Esophagus squamous epithelium (tissue), 5 donors: ENCODE measurements at regions not wholly inside any gene's neighbourhood (a gene's known extent, or its start where the extent isn't known, plus 50 kb on each side); places are given as distances from the start of the nearest gene placed in this dataset.

Source experiments
- DNase-seq: peaks from one replicate; lab custom pipeline; 2025; lab: John Stamatoyannopoulos, UW
- H3K27ac ChIP-seq, 4 donors: fragments of 200-600 bp; sonication (generic); one replicate each; pipeline ENCODE4 v1.5.1; 2016 to 2019; ENCODE audit warnings: mild to moderate bottlenecking in 1 of 4
- H3K27me3 ChIP-seq, 4 donors: fragments of 200-600 bp; sonication (generic); 1 replicate in 3 of 4; 2 replicates in 1 of 4; pipeline versions ENCODE4 v1.5.1 to v1.6.0; 2017 to 2021; ENCODE audit warnings: antibody characterized with exemption in 1 of 4
- H3K36me3 ChIP-seq, 3 donors: fragments of 200-600 bp; sonication (generic); one replicate each; pipeline ENCODE4 v1.5.1; 2016 to 2019
- H3K4me1 ChIP-seq, 3 donors: fragments of 200-600 bp; sonication (generic); one replicate each; pipeline ENCODE4 v1.5.1; 2017 to 2019
- H3K4me3 ChIP-seq, 4 donors: fragments of 200-600 bp; sonication (generic); 1 replicate in 3 of 4; 2 replicates in 1 of 4; pipeline ENCODE4 v1.5.1; 2016 to 2019; ENCODE audit warnings: mild to moderate bottlenecking in 2 of 4, moderate library complexity in 1 of 4
- H3K9me3 ChIP-seq, 3 donors: fragments of 200-600 bp; sonication (generic); one replicate each; pipeline ENCODE4 v1.5.1; 2016 to 2019
- POLR2A ChIP-seq, 4 donors: fragments of 450-650 bp; IDR thresholded peaks; one replicate each; pipeline ENCODE4 v1.6.1; 2017; ENCODE audit warnings: antibody characterized with exemption in 4 of 4, mild to moderate bottlenecking in 4 of 4, moderate library complexity in 3 of 4
- WGBS, 2 donors: methylation state at CpG; one replicate each; pipeline ENCODE4 v1.1.5; 2018; 5-methylcytosine and 5-hydroxymethylcytosine counted together
- intact Hi-C: fragments of 100-400 bp; cut with DNase I; formaldehyde crosslinking; loops from one replicate; pipeline ENCODE4 v1.15.0; 2022
- TF ChIP-seq, protein P1 (sequence below), 6 experiments: fragments of 450-650 bp in 4 of 6; fragments of 200-600 bp in 2 of 6; sonication (generic) in 2 of 6; IDR thresholded peaks; one replicate each; pipeline ENCODE4 v1.5.1; 2016 to 2019; ENCODE audit warnings: antibody characterized with exemption in 6 of 6, mild to moderate bottlenecking in 4 of 6, moderate library complexity in 4 of 6
- donor health status: DM: yes; HTN: yes; CAD: no.

DNA sequence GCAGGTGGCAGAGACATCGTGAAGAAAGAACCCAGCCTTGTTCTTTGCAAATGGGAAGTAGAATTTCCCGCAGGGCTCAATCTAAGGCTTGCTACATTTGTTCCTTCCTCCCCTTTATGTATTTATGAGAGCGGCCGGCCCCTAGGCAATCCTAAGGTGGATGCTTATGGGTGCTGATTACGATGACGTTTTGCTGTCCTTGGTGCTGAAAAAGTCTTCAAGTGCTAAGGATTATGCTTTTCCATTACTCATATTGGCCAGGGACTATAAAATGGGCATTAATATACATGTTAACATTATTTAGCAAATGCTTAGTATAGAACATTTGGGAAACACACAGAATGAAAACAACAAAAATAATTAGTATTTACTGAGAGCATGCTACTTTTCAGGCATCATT, 313.3 kb upstream of the XYLT1 start:
- Histone ChIP-seq H3K27ac (no peak overlapping the region), H3K27me3 (peaks cover 0 to 20% (median 0%) of the 10 kb centered on the region in 4 donors), H3K4me1 (no peaks in the 10 kb centered on the region), H3K9me3 (no peaks in the 10 kb centered on the region), H3K36me3 (no peaks in the 10 kb centered on the region), H3K4me3 (no peak overlapping the region)
- no peak for DNase-seq
- TF ChIP-seq, protein P1, sequence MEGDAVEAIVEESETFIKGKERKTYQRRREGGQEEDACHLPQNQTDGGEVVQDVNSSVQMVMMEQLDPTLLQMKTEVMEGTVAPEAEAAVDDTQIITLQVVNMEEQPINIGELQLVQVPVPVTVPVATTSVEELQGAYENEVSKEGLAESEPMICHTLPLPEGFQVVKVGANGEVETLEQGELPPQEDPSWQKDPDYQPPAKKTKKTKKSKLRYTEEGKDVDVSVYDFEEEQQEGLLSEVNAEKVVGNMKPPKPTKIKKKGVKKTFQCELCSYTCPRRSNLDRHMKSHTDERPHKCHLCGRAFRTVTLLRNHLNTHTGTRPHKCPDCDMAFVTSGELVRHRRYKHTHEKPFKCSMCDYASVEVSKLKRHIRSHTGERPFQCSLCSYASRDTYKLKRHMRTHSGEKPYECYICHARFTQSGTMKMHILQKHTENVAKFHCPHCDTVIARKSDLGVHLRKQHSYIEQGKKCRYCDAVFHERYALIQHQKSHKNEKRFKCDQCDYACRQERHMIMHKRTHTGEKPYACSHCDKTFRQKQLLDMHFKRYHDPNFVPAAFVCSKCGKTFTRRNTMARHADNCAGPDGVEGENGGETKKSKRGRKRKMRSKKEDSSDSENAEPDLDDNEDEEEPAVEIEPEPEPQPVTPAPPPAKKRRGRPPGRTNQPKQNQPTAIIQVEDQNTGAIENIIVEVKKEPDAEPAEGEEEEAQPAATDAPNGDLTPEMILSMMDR (IDR thresholded peaks at IDR 0.05): no peak
- no peak for TF ChIP-seq POLR2A (IDR thresholded peaks at IDR 0.05)
- WGBS, 2 donors: 15 to 16% methylated on average over 6 of the region's 6 CpGs
- intact Hi-C loops: no loop called here

DNA sequence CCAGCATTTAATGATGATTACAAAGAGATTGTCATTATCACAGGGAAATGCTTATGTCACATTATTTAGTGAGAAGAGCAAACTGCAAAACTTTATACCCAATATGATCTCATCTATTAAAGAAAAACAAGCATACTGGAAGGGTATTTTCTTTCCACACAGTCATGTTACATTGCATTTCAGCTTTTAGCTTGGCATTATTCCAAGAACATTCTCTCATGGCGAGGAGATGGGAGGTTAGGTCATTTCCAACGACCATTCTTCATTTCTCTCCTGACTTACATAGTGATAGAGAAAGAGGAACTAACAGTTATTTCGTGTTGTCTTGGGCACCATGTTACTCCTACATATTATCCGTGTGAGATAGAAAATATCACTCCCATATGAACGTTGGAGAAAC, 309.4 kb upstream of the XYLT1 start:
- H3K36me3 ChIP-seq: no peaks in the 10 kb centered on the region
- peaks cover 0 to 14% (median 0%) of the 10 kb centered on the region in 4 donors for H3K27me3 ChIP-seq
- no peaks in the 10 kb centered on the region for H3K4me1 ChIP-seq
- no peak for DNase-seq
- H3K27ac ChIP-seq: no peak overlapping the region
- intact Hi-C loops: no loop called here
- H3K4me3 ChIP-seq: no peak overlapping the region
- TF ChIP-seq POLR2A (IDR thresholded peaks at IDR 0.05): no peak
- TF ChIP-seq, protein P1 (IDR thresholded peaks at IDR 0.05): no peak
- WGBS, 2 donors: 22 to 36% methylated on average over 5 of the region's 5 CpGs
- no peaks in the 10 kb centered on the region for H3K9me3 ChIP-seq

DNA sequence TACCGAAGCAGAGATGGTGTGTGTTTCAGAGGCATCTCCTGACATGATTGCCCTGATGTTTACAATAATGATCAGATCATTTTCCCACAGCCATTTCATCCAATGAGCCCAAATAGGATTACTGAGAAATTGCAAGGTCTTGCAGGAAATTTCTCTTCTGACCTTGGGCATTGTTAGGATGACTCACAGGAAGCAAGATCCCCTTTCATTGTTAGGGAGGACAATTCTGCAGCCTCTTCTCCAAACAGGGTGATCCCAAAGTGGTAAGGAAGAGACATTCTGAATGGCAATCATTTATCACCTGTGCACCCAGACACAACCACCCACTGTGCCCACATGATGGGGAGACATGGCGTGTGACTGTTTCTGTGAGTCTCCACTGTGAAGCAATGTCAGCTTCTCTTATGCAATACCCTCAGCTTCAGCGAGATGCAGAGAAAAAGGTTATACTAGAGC, 306.7 kb upstream of the XYLT1 start:
- no peak for DNase-seq
- intact Hi-C loops: no loop called here
- H3K4me3 ChIP-seq: no peak overlapping the region
- no peaks in the 10 kb centered on the region for H3K4me1 ChIP-seq
- H3K27ac ChIP-seq: no peak overlapping the region
- no peaks in the 10 kb centered on the region for H3K9me3 ChIP-seq
- 42 to 47% methylated on average over 3 of the region's 3 CpGs for WGBS, 2 donors
- TF ChIP-seq, protein P1 (IDR thresholded peaks at IDR 0.05): no peak
- no peak for TF ChIP-seq POLR2A (IDR thresholded peaks at IDR 0.05)
- peaks cover 0 to 11% (median 0%) of the 10 kb centered on the region in 4 donors for H3K27me3 ChIP-seq
- no peaks in the 10 kb centered on the region for H3K36me3 ChIP-seq

DNA sequence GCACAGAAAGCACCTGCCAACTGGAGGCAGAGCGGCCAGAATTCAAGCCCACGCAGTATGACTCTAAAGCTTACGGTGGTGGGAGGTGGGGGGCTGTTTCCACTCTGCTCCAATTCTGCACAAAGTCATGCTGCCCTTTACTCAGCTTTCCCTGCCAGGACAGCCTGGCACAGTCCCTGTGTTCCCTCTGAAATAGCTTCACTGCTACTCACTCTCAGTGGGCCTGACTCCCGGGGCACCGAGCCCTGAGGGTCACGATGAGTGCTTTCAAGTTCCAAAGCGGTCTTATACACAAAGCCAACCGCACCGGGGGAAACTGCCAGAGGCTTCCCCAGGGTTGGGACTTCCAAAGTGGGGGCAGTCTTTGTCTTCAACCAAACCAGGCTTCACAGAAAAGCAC, 306.1 kb upstream of the XYLT1 start:
- intact Hi-C loops: no loop called here
- Histone ChIP-seq H3K27me3 (peaks cover 0 to 11% (median 0%) of the 10 kb centered on the region in 4 donors), H3K9me3 (no peaks in the 10 kb centered on the region), H3K27ac (no peak overlapping the region), H3K4me3 (no peak overlapping the region), H3K36me3 (no peaks in the 10 kb centered on the region), H3K4me1 (no peaks in the 10 kb centered on the region)
- TF ChIP-seq, protein P1 (IDR thresholded peaks at IDR 0.05): no peak
- no peak for DNase-seq
- WGBS, 2 donors: 82 to 84% methylated on average over 3 to 4 of the region's 9 CpGs

DNA sequence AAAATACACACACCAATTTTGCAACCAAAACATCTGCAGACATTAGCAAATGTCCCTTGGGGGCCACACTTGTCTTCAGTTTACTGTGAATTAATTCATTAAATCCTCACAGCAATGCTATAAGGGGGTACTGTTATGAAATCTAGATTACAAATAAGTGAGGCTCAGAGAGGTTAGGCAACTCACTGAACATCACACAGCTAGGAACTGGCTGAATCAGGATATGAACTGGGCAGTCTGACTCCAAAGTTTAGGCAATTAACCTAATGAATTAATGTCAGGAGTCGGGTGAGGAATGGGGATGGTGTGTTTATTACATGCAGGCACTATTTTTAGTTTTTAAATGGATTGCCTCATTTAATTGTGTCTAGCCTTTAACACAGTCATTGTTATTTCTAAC, 305.7 kb upstream of the XYLT1 start:
- H3K4me1 ChIP-seq: no peaks in the 10 kb centered on the region
- TF ChIP-seq POLR2A (IDR thresholded peaks at IDR 0.05): no peak
- intact Hi-C loops: no loop called here
- WGBS, 2 donors: 26 to 45% methylated on average over 1 of the region's 1 CpG
- no peaks in the 10 kb centered on the region for H3K9me3 ChIP-seq
- no peak overlapping the region for H3K4me3 ChIP-seq
- DNase-seq: no peak
- H3K36me3 ChIP-seq: no peaks in the 10 kb centered on the region
- H3K27me3 ChIP-seq: peaks cover 0 to 11% (median 0%) of the 10 kb centered on the region in 4 donors
- H3K27ac ChIP-seq: no peak overlapping the region

DNA sequence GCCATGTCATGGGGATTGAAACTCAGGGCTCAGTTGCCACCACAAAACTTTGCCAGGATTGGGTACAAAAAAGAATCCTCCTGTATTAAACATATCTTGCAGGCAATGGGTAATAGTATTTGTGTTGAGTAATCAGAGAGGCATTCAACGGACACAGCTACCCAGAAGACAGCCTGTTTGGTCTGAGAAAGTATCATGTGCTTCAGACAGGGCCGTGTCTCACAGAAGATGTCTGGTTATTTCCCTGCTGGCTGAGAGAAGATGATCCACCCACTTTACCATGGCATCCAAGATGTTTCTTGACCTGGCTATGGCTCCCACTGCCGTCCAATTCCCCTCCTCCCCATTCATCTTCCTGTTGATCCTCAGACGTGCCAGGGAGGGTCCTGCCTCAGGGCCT, 304.3 kb upstream of the XYLT1 start:
- no peak for DNase-seq
- TF ChIP-seq POLR2A (IDR thresholded peaks at IDR 0.05): no peak
- TF ChIP-seq, protein P1 (IDR thresholded peaks at IDR 0.05): no peak
- intact Hi-C loops: no loop called here
- Histone ChIP-seq H3K36me3 (no peaks in the 10 kb centered on the region), H3K4me3 (no peak overlapping the region), H3K9me3 (no peaks in the 10 kb centered on the region), H3K4me1 (no peaks in the 10 kb centered on the region), H3K27ac (no peak overlapping the region), H3K27me3 (peaks cover 0 to 11% (median 0%) of the 10 kb centered on the region in 4 donors)
- WGBS, 2 donors: 31 to 37% methylated on average over 4 of the region's 4 CpGs
